HUDEP-2 (cell line): ENCODE measurements at regions not wholly inside any gene's neighbourhood (a gene's known extent, or its start where the extent isn't known, plus 50 kb on each side); places are given as distances from the start of the nearest gene placed in this dataset.

Experiments used
- DNase-seq, 76 experiments: peaks; one replicate each; lab custom pipeline; 2025; ENCODE audit not compliant: unreplicated experiment in 76 of 76; lab: John Stamatoyannopoulos, UW

- DNase-seq, result no peak
Measured at GRCh38 chr16:87552072-87552718, 50.1 kb upstream of the JPH3 start.

DNA sequence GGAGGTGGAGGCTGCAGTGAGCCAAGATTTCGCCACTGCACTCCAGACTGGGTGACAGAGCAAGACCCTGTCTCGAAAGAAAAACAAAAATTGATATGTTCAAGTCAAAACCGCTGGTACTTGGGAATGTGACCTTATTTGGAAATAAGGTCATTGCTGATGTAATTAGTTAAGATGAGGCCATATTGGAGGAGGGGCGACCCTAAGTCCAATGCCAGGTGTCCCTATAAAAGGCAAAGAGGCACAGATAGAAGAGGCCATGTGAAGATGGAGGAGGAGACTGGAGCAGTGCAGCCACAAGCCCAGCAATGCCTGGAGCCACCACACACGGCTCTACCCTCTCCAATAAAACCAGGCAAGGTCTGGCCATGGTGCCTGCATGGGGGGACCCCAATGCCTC lies 50.8 kb upstream of the JPH3 start:
- no peak for DNase-seq

DNA sequence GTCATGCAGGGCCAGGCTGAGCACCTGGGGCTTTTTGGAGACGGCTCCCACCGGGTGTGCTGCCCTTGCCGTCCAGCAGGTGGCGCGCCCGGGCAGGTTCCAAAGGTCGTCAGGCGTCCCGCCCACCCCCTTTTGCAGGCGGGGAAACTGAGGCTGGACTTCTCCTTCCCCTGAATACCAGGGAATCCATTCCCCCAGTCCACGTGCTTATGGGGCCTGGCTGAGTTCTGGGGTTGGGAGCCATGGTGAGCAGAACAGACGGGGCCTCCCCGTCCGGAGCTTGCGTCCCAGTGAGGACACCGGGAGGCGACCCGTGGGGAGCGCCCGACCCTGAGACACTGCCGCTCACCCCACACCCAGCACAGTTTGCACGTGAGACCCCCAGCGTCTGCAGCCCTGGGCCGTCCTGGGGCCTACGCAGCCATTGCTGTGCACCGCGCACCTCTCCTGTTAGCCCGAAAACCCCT lies 51.8 kb upstream of the JPH3 start:
- DNase-seq, result peak in 30 of 76 experiments; percentile 2 to 46 (median 16)

GRCh38 chr16:87549627-87550494 lies 52.4 kb upstream of the JPH3 start:
- no peak for DNase-seq

GRCh38 chr16:87548046-87548445 lies 54.3 kb upstream of the JPH3 start:
- DNase-seq, result no peak

- no peak for DNase-seq
Measured at GRCh38 chr16:87543436-87544191, 50.8 kb upstream of the ZCCHC14 start.

DNA sequence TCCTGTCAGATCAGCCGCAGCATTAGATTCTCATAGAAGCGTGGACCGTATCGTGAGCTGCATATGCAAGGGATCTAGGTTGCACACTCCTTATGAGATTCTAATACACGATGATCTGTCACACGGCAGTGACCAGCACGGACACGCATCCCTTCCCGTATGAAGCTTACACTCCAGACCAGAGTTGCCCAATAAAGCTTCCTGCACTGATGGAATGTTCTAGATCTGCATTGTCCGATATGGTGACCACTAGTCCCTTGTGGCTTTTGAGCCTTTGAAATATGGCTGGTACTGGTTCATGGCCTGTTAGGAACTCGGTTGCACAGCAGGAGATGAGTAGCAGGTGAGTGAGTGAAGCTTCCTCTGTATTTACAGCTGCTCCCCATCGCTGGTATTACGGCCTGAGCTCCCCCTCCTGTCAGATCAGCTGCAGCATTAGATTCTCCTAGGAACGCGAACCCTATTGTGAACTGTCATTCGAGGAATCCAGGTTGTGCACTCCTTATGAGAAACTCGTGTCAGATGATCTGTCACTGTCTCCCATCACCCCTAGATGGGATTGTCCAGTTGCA lies 49.8 kb upstream of the ZCCHC14 start:
- DNase-seq, result no peak
